ENCODE measurements at regions not wholly inside any gene's neighbourhood (a gene's known extent, or its start where the extent isn't known, plus 50 kb on each side); places are given as distances from the start of the nearest gene placed in this dataset.

GRCh38 chr13:108437496-108437895, 168.0 kb downstream of the TNFSF13B start:
- no peak for DNase-seq

GRCh38 chr13:108439556-108439955, 170.0 kb downstream of the TNFSF13B start:
- no peak for DNase-seq

GRCh38 chr13:108444448-108444847, 174.9 kb downstream of the TNFSF13B start:
- no peak for DNase-seq

GRCh38 chr13:108448891-108449290, 179.4 kb downstream of the TNFSF13B start:
- DNase-seq: no peak

GRCh38 chr13:108451121-108451520, 178.3 kb upstream of the MYO16 start:
- DNase-seq: no peak

- DNase-seq: no peak
Observed at GRCh38 chr13:108455320-108455719, 174.1 kb upstream of the MYO16 start.

GRCh38 chr13:108460043-108460442, 169.4 kb upstream of the MYO16 start:
- no peak for DNase-seq

- DNase-seq: no peak
Observed at GRCh38 chr13:108460746-108461145, 168.7 kb upstream of the MYO16 start.

GRCh38 chr13:108463340-108463739, 166.1 kb upstream of the MYO16 start:
- no peak for DNase-seq

GRCh38 chr13:108470921-108471320, 158.5 kb upstream of the MYO16 start:
- DNase-seq: no peak

GRCh38 chr13:108475181-108475580, 154.2 kb upstream of the MYO16 start:
- DNase-seq: no peak

GRCh38 chr13:108477376-108477775, 152.0 kb upstream of the MYO16 start:
- no peak for DNase-seq

- DNase-seq: no peak
Observed at GRCh38 chr13:108478179-108478578, 151.2 kb upstream of the MYO16 start.

GRCh38 chr13:108483981-108484380, 145.4 kb upstream of the MYO16 start:
- no peak for DNase-seq

GRCh38 chr13:108486096-108486495, 143.3 kb upstream of the MYO16 start:
- DNase-seq: no peak

GRCh38 chr13:108494991-108495645, 134.3 kb upstream of the MYO16 start:
- no peak for DNase-seq

GRCh38 chr13:108495646-108496361, 133.6 kb upstream of the MYO16 start:
- peak in 1 of 6 experiments; percentile 6 for DNase-seq

GRCh38 chr13:108496362-108497210, 132.8 kb upstream of the MYO16 start:
- DNase-seq: peak in 1 of 6 experiments; percentile 11

GRCh38 chr13:108500711-108501110, 128.7 kb upstream of the MYO16 start:
- no peak for DNase-seq

GRCh38 chr13:108508263-108508662, 121.1 kb upstream of the MYO16 start:
- DNase-seq: peak in 2 of 6 experiments; percentile 3 to 9

GRCh38 chr13:108525827-108526226, 103.6 kb upstream of the MYO16 start:
- DNase-seq: no peak

GRCh38 chr13:108526286-108526685, 103.1 kb upstream of the MYO16 start:
- DNase-seq: no peak

GRCh38 chr13:108527844-108528243, 101.6 kb upstream of the MYO16 start:
- no peak for DNase-seq

- no peak for DNase-seq
Observed at GRCh38 chr13:108528303-108528702, 101.1 kb upstream of the MYO16 start.

Measured in stimulated activated naive CD4-positive, alpha-beta T cell (primary cell).